ENCODE measurements at regions not wholly inside any gene's neighbourhood (a gene's known extent, or its start where the extent isn't known, plus 50 kb on each side); places are given as distances from the start of the nearest gene placed in this dataset.

DNA sequence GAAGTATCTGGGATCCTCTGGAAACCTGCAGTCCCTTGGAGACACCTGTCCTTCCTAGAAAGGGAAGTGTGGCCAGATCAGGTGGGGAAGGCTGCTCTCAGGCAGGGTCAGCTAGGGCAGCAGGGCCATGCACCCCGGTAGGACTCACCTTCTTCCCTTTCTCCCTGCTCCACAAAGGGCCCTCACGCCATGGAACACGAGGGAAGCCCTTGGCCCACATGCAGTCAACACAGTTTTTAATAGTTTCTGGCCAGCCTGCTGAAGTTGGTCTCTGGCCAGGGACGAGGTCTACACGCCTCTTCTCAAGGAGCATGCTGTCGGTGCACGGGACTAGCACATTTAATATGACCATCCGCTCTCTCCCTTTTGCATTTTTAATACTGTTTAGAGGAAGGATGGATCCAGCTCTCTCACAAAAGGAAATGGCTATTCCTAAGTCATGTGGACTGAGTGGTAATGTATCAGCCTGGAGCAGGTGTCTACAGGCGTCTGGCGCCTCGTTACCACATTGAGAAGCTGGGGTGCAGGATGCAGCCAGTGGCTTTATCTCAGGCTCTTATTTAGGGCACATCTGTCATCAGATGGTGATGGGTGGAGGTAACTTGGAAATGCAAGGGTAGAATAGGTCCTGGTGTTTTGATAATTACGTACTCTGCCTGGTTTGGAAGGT is 153.9 kb downstream of the KLF13 start:
- TF ChIP-seq, protein P1, sequence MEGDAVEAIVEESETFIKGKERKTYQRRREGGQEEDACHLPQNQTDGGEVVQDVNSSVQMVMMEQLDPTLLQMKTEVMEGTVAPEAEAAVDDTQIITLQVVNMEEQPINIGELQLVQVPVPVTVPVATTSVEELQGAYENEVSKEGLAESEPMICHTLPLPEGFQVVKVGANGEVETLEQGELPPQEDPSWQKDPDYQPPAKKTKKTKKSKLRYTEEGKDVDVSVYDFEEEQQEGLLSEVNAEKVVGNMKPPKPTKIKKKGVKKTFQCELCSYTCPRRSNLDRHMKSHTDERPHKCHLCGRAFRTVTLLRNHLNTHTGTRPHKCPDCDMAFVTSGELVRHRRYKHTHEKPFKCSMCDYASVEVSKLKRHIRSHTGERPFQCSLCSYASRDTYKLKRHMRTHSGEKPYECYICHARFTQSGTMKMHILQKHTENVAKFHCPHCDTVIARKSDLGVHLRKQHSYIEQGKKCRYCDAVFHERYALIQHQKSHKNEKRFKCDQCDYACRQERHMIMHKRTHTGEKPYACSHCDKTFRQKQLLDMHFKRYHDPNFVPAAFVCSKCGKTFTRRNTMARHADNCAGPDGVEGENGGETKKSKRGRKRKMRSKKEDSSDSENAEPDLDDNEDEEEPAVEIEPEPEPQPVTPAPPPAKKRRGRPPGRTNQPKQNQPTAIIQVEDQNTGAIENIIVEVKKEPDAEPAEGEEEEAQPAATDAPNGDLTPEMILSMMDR (tag by site-specific recombination; IDR thresholded peaks at IDR 0.05), result no peak
- no peak for TF ChIP-seq ZNF670 (tag by site-specific recombination; IDR thresholded peaks at IDR 0.05; ENCODE audit: low read depth)
- TF ChIP-seq, protein P2, sequence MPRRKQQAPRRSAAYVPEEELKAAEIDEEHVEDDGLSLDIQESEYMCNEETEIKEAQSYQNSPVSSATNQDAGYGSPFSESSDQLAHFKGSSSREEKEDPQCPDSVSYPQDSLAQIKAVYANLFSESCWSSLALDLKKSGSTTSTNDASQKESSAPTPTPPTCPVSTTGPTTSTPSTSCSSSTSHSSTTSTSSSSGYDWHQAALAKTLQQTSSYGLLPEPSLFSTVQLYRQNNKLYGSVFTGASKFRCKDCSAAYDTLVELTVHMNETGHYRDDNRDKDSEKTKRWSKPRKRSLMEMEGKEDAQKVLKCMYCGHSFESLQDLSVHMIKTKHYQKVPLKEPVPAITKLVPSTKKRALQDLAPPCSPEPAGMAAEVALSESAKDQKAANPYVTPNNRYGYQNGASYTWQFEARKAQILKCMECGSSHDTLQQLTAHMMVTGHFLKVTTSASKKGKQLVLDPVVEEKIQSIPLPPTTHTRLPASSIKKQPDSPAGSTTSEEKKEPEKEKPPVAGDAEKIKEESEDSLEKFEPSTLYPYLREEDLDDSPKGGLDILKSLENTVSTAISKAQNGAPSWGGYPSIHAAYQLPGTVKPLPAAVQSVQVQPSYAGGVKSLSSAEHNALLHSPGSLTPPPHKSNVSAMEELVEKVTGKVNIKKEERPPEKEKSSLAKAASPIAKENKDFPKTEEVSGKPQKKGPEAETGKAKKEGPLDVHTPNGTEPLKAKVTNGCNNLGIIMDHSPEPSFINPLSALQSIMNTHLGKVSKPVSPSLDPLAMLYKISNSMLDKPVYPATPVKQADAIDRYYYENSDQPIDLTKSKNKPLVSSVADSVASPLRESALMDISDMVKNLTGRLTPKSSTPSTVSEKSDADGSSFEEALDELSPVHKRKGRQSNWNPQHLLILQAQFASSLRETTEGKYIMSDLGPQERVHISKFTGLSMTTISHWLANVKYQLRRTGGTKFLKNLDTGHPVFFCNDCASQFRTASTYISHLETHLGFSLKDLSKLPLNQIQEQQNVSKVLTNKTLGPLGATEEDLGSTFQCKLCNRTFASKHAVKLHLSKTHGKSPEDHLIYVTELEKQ (tag by site-specific recombination; IDR thresholded peaks at IDR 0.05; ENCODE audit: borderline replicate concordance), result no peak

Data from HEK293 (cell line).